SU-DHL-6 (cell line): ENCODE measurements at regions not wholly inside any gene's neighbourhood (a gene's known extent, or its start where the extent isn't known, plus 50 kb on each side); places are given as distances from the start of the nearest gene placed in this dataset.

Experiments
- EZH2phosphoT487 ChIP-seq: fragments of 200-600 bp; sonication (generic), shearing (Covaris generic); conservative IDR thresholded peaks from 2 replicates; pipeline ENCODE4 v1.6.1; 2018; ENCODE audit warnings: mild to moderate bottlenecking, antibody characterized with exemption, low read length, moderate library complexity, mixed read lengths
- TF ChIP-seq, protein P1 (sequence below): fragments of 200-600 bp; sonication (generic); IDR thresholded peaks from one replicate; pipeline ENCODE4 v1.5.1; 2017; ENCODE audit warnings: antibody characterized with exemption, mild to moderate bottlenecking, low read length, moderate library complexity; ENCODE audit not compliant: insufficient read depth, poor library complexity, severe bottlenecking

DNA sequence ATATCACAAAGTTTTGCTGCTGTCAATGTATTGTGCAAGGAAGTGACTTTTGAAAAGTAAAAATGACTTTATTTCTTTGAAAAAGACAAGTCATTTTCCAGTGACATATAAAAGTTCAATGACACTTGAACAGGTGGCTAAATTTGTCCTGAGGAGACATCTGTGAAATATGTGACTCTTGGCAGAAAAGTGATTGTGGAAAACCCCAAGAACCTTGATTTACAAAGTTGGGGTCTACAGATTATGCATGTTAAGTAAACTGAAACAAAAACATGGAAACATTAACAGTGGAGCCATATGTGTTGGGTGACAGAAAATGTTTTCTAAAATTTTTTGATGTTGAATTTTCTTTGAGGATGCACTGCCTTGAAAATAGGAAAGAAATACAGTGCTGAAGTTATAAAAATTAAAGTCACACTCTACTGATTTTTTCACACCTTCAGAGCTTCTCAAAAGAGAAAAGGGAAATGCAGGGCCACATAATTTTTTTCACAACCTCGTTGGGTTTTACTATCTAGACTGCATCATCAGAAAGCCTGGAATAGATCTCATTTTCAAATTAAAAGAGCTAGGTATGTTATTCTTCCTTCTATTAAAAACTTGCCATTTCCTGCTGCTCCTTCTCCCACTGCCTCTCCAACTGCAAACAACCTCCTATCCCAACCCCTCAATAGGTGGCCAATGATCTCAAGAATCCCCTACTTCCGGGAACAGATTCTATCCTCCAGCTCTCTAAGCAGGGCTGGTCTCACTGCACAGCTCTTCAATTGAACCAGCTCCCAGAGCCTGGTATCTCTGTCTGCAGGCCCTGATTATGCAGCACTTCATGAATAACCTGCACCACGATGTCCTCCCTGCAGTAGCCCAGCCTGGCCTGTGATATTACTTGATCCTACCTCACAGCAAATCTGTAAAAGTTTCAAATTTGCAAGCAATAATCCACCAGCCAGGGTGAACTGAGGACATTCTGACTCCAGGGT, 570.8 kb upstream of the CPEB2 start:
- TF ChIP-seq, protein P1, sequence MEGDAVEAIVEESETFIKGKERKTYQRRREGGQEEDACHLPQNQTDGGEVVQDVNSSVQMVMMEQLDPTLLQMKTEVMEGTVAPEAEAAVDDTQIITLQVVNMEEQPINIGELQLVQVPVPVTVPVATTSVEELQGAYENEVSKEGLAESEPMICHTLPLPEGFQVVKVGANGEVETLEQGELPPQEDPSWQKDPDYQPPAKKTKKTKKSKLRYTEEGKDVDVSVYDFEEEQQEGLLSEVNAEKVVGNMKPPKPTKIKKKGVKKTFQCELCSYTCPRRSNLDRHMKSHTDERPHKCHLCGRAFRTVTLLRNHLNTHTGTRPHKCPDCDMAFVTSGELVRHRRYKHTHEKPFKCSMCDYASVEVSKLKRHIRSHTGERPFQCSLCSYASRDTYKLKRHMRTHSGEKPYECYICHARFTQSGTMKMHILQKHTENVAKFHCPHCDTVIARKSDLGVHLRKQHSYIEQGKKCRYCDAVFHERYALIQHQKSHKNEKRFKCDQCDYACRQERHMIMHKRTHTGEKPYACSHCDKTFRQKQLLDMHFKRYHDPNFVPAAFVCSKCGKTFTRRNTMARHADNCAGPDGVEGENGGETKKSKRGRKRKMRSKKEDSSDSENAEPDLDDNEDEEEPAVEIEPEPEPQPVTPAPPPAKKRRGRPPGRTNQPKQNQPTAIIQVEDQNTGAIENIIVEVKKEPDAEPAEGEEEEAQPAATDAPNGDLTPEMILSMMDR = no peak
- TF ChIP-seq EZH2phosphoT487 = no peak
